ENCODE measurements at regions not wholly inside any gene's neighbourhood (a gene's known extent, or its start where the extent isn't known, plus 50 kb on each side); places are given as distances from the start of the nearest gene placed in this dataset.
"Not testable (repeated sequence)": the region's sequence is repeated elsewhere in the genome, so short reads cannot be mapped to it uniquely, and the experiment has no call there.

GRCh38 chrX:138859421-138859820 lies 147.9 kb upstream of the FGF13 start:
- no peak for DNase-seq
- no peak overlapping the region for H3K27ac Mint-ChIP-seq
- CTCF ChIA-PET, result no interaction called here
- H3K4me1 Mint-ChIP-seq, result no peaks in the 10 kb centered on the region
- H3K36me3 Mint-ChIP-seq, result no peaks in the 10 kb centered on the region
- H3K9me3 Mint-ChIP-seq, result no peaks in the 10 kb centered on the region
- no peak overlapping the region for H3K4me3 Mint-ChIP-seq
- no peaks in the 10 kb centered on the region for H3K27me3 Mint-ChIP-seq

- Mint-ChIP-seq H3K36me3 (no peaks in the 10 kb centered on the region), H3K27ac (no peak overlapping the region), H3K4me3 (no peak overlapping the region), H3K27me3 (no peaks in the 10 kb centered on the region), H3K9me3 (no peaks in the 10 kb centered on the region), H3K4me1 (no peaks in the 10 kb centered on the region)
- no peak for DNase-seq
- CTCF ChIA-PET, result no interaction called here
Observed at GRCh38 chrX:138858951-138859350, 147.4 kb upstream of the FGF13 start.

DNA sequence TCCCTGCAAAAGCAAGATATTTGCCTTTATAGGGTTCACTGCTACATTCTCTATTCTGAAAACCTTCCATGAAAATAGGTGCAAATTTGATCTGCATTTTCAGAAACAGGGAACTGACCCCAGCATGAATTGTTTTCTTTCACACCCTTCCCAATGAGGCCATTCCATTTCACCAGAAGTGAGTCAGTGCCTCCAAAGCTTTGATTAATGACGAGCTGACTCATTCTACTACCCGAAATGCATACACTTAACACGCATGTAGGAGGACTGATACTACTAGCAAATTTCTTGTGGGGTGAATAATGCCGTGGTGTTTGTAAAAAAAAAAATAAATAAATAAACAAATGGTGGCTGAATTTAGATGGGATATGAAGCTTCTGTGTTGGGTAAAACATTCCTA lies 146.9 kb upstream of the FGF13 start:
- H3K9me3 Mint-ChIP-seq, result no peaks in the 10 kb centered on the region
- H3K4me1 Mint-ChIP-seq, result no peaks in the 10 kb centered on the region
- no peak overlapping the region for H3K4me3 Mint-ChIP-seq
- H3K27me3 Mint-ChIP-seq, result no peaks in the 10 kb centered on the region
- CTCF ChIA-PET, result no interaction called here
- H3K36me3 Mint-ChIP-seq, result no peaks in the 10 kb centered on the region
- no peak overlapping the region for H3K27ac Mint-ChIP-seq
- DNase-seq, result no peak

GRCh38 chrX:138856881-138857604 lies 145.5 kb upstream of the FGF13 start:
- H3K4me1 Mint-ChIP-seq, result no peaks in the 10 kb centered on the region
- H3K27ac Mint-ChIP-seq, result no peak overlapping the region
- H3K27me3 Mint-ChIP-seq, result no peaks in the 10 kb centered on the region
- H3K4me3 Mint-ChIP-seq, result no peak overlapping the region
- no peak for DNase-seq
- CTCF ChIA-PET, result no interaction called here
- no peaks in the 10 kb centered on the region for H3K36me3 Mint-ChIP-seq
- no peaks in the 10 kb centered on the region for H3K9me3 Mint-ChIP-seq

DNA sequence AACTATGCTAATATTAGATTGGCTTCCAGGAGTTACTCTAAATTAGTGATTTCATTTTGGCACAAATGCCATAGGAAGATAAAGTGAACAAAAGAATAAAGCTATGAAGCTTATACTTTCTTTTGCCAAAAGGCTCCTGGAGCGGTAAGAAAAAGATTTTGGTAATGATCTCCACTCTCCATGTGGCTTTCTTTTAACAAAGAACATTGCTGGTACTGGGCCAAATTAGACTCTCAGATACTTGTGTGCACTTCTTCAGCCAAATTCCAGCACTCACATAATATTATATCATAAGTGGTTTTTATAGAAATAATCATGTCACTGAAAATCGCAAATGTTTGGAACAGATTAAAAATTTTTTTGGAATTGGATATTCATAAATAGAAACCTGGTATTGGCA lies 142.4 kb upstream of the FGF13 start:
- H3K27ac Mint-ChIP-seq, result no peak overlapping the region
- no peak for DNase-seq
- CTCF ChIA-PET, result no interaction called here
- no peak overlapping the region for H3K4me3 Mint-ChIP-seq
- no peaks in the 10 kb centered on the region for H3K27me3 Mint-ChIP-seq
- H3K9me3 Mint-ChIP-seq, result no peaks in the 10 kb centered on the region
- no peaks in the 10 kb centered on the region for H3K4me1 Mint-ChIP-seq
- no peaks in the 10 kb centered on the region for H3K36me3 Mint-ChIP-seq

GRCh38 chrX:138849521-138849920 lies 138.0 kb upstream of the FGF13 start:
- CTCF ChIA-PET, result no interaction called here
- no peak for DNase-seq
- no peak overlapping the region for H3K27ac Mint-ChIP-seq
- H3K4me3 Mint-ChIP-seq, result no peak overlapping the region
- no peaks in the 10 kb centered on the region for H3K9me3 Mint-ChIP-seq
- no peaks in the 10 kb centered on the region for H3K36me3 Mint-ChIP-seq
- no peaks in the 10 kb centered on the region for H3K27me3 Mint-ChIP-seq
- no peaks in the 10 kb centered on the region for H3K4me1 Mint-ChIP-seq

DNA sequence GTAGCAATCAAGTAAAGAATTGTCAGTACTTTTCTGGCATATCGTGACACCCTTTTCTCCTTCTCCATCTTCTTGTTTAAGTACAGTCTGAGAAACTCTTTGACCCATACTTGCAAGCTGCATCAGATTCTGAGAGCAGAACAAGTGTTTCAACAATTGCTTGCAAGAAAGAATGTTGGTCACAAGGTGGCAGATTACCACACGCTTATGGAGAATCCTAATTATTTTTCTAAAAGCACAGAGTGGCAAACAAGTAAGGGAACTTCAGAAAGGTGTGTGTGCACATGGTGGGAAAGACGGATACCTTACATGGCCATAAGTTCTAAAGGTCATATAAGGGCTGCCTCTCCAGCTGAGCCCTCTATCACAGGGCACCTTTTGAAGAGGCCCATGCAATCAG lies 136.4 kb upstream of the FGF13 start:
- no peak for DNase-seq
- H3K27ac Mint-ChIP-seq, result no peak overlapping the region
- no peaks in the 10 kb centered on the region for H3K36me3 Mint-ChIP-seq
- no peaks in the 10 kb centered on the region for H3K9me3 Mint-ChIP-seq
- H3K4me3 Mint-ChIP-seq, result no peak overlapping the region
- no peaks in the 10 kb centered on the region for H3K4me1 Mint-ChIP-seq
- H3K27me3 Mint-ChIP-seq, result no peaks in the 10 kb centered on the region
- CTCF ChIA-PET, result no interaction called here

- no peaks in the 10 kb centered on the region for H3K27me3 Mint-ChIP-seq
- CTCF ChIA-PET, result no interaction called here
- no peaks in the 10 kb centered on the region for H3K36me3 Mint-ChIP-seq
- no peaks in the 10 kb centered on the region for H3K4me1 Mint-ChIP-seq
- no peaks in the 10 kb centered on the region for H3K9me3 Mint-ChIP-seq
- H3K27ac Mint-ChIP-seq, result no peak overlapping the region
- DNase-seq, result no peak
- no peak overlapping the region for H3K4me3 Mint-ChIP-seq
Observed at GRCh38 chrX:138845786-138846185, 134.3 kb upstream of the FGF13 start.

GRCh38 chrX:138807400-138807799 lies 95.9 kb upstream of the FGF13 start:
- CTCF ChIA-PET, result not testable (repeated sequence)

GRCh38 chrX:138794246-138794645 lies 82.7 kb upstream of the FGF13 start:
- Mint-ChIP-seq H3K4me1 (no peaks in the 10 kb centered on the region), H3K27me3 (no peaks in the 10 kb centered on the region), H3K36me3 (no peaks in the 10 kb centered on the region), H3K27ac (no peak overlapping the region), H3K9me3 (no peaks in the 10 kb centered on the region), H3K4me3 (no peak overlapping the region)
- DNase-seq, result no peak
- CTCF ChIA-PET, result no interaction called here

More at GRCh38 chrX:138807400-138807799, 95.9 kb upstream of the FGF13 start:
- not testable (repeated sequence) for H3K9me3 Mint-ChIP-seq, H3K4me1 Mint-ChIP-seq, H3K27me3 Mint-ChIP-seq, H3K4me3 Mint-ChIP-seq, H3K36me3 Mint-ChIP-seq, H3K27ac Mint-ChIP-seq, DNase-seq

GRCh38 chrX:138791551-138791950 lies 80.0 kb upstream of the FGF13 start:
- no peak overlapping the region for H3K27ac Mint-ChIP-seq
- H3K36me3 Mint-ChIP-seq, result no peaks in the 10 kb centered on the region
- CTCF ChIA-PET, result no interaction called here
- H3K4me1 Mint-ChIP-seq, result no peaks in the 10 kb centered on the region
- no peaks in the 10 kb centered on the region for H3K9me3 Mint-ChIP-seq
- H3K4me3 Mint-ChIP-seq, result no peak overlapping the region
- no peak for DNase-seq
- H3K27me3 Mint-ChIP-seq, result no peaks in the 10 kb centered on the region

DNA sequence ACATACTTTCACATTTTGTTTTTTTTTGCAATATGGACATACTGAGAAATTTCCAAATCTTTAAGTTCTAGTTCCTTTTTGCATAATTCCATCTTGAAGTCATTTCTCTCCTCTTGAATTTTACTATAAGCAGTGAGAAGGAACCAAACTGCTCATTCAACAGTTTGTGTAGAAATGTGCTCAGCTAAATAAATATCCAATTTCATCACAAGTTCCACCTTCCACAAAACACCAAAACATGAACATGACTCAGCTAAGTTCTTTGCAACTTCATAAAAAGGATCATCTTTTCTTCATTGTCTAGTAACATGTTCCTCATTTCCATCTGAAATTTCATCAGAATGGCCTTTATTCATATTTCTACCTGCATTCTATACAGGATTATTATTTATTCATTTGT lies 77.3 kb upstream of the FGF13 start:
- DNase-seq, result no peak
- H3K36me3 Mint-ChIP-seq, result no peaks in the 10 kb centered on the region
- H3K9me3 Mint-ChIP-seq, result no peaks in the 10 kb centered on the region
- no peaks in the 10 kb centered on the region for H3K27me3 Mint-ChIP-seq
- H3K4me1 Mint-ChIP-seq, result no peaks in the 10 kb centered on the region
- H3K4me3 Mint-ChIP-seq, result no peak overlapping the region
- no peak overlapping the region for H3K27ac Mint-ChIP-seq
- CTCF ChIA-PET, result no interaction called here

DNA sequence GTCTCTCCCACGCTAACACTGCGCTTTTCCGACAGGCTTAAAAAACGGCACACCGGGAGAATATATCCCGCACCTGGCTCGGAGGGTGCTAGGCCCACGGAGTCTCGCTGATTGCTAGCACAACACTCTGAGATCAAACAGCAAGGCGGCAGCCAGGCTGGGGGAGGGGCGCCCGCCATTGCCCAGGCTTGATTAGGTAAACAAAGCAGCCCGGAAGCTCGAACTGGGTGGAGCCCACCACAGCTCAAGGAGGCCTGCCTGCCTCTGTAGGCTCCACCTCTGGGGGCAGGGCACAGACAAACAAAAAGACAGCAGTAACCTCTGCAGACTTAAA lies 67.0 kb upstream of the FGF13 start:
- H3K36me3 Mint-ChIP-seq, H3K27me3 Mint-ChIP-seq, DNase-seq, CTCF ChIA-PET, H3K27ac Mint-ChIP-seq, H3K4me3 Mint-ChIP-seq, H3K4me1 Mint-ChIP-seq, H3K9me3 Mint-ChIP-seq: not testable (repeated sequence)

- H3K27me3 Mint-ChIP-seq, H3K9me3 Mint-ChIP-seq, H3K36me3 Mint-ChIP-seq, H3K4me1 Mint-ChIP-seq, CTCF ChIA-PET, H3K27ac Mint-ChIP-seq, DNase-seq, H3K4me3 Mint-ChIP-seq: not testable (repeated sequence)
Observed at GRCh38 chrX:138777908-138778575, 66.5 kb upstream of the FGF13 start.

- Mint-ChIP-seq H3K9me3 (no peaks in the 10 kb centered on the region), H3K4me1 (no peaks in the 10 kb centered on the region), H3K4me3 (no peak overlapping the region), H3K36me3 (no peaks in the 10 kb centered on the region), H3K27me3 (no peaks in the 10 kb centered on the region), H3K27ac (no peak overlapping the region)
- DNase-seq, result no peak
- CTCF ChIA-PET, result no interaction called here
Observed at GRCh38 chrX:138777230-138777629, 65.7 kb upstream of the FGF13 start.

GRCh38 chrX:138775517-138775916 lies 64.0 kb upstream of the FGF13 start:
- CTCF ChIA-PET, result no interaction called here
- Mint-ChIP-seq H3K4me1 (no peaks in the 10 kb centered on the region), H3K4me3 (no peak overlapping the region), H3K36me3 (no peaks in the 10 kb centered on the region), H3K27ac (no peak overlapping the region), H3K27me3 (no peaks in the 10 kb centered on the region), H3K9me3 (no peaks in the 10 kb centered on the region)
- DNase-seq, result no peak
